A549 (cell line): ENCODE measurements at regions not wholly inside any gene's neighbourhood (a gene's known extent, or its start where the extent isn't known, plus 50 kb on each side); places are given as distances from the start of the nearest gene placed in this dataset.
"Not testable (repeated sequence)": the region's sequence is repeated elsewhere in the genome, so short reads cannot be mapped to it uniquely, and the experiment has no call there.

Source experiments
- ATAC-seq, 2 experiments: fragments of 200-7000 bp in 1 of 2; fragments of >200 bp in 1 of 2; cut with Nextera tagmentation in 1 of 2; cut with Tn5 transposase in 1 of 2; 3 replicates each; pipeline versions ENCODE4 v1.8.0 to v1.9.1; 2018 to 2020; ENCODE audit warnings: mild to moderate bottlenecking in 1 of 2, moderate library complexity in 1 of 2
- CTCF ChIA-PET: fragments of 300-600 bp; sonication (Branson Sonifier 250); formaldehyde crosslinking; extraction: SDS; loops from one replicate; lab custom pipeline; 2021; ENCODE audit warnings: antibody characterized with exemption, inconsistent platforms; lab: Yijun Ruan, JAX
- POLR2A ChIA-PET: fragments of 350-600 bp; formaldehyde crosslinking; extraction: SDS; loops from one replicate; lab custom pipeline; 2021; ENCODE audit warnings: antibody characterized with exemption, inconsistent platforms; lab: Yijun Ruan, JAX
- DNase-seq, 2 experiments: peaks; one replicate each; pipeline versions ENCODE4 v3.0.0 to v3.0.0-alpha.2; 2011 to 2016; ENCODE audit warnings: low read depth in 1 of 2, low spot score in 1 of 2
- FAIRE-seq: peaks from 2 replicates; lab custom pipeline; 2011; peaks lifted over from hg19 to GRCh38; lab: Jason Lieb, UNC
- H3K27ac ChIP-seq, 2 experiments: fragments of >200 bp; sonication (Bioruptor Twin); formaldehyde crosslinking; 3 replicates each; pipeline ENCODE4 v1.5.1; 2016 to 2017
- H3K4me1 ChIP-seq: fragments of >200 bp; sonication (Bioruptor Twin); formaldehyde crosslinking; 3 replicates; pipeline ENCODE4 v1.6.1; 2016
- H3K4me2 ChIP-seq: fragments of >200 bp; sonication (Bioruptor Twin); formaldehyde crosslinking; 3 replicates; pipeline ENCODE4 v1.6.1; 2016
- H3K4me3 ChIP-seq: fragments of >200 bp; sonication (Bioruptor Twin); formaldehyde crosslinking; 3 replicates; pipeline ENCODE4 v1.5.1; 2016
- H3K9me3 ChIP-seq: fragments of >200 bp; sonication (Bioruptor Twin); formaldehyde crosslinking; 3 replicates; pipeline ENCODE4 v1.6.1; 2016
- CEBPB ChIP-seq, 2 experiments: fragments of >200 bp in 1 of 2; sonication (Bioruptor Twin) in 1 of 2; formaldehyde crosslinking in 1 of 2; IDR thresholded peaks; 2 replicates each; pipeline ENCODE4 v1.6.1; 2012 to 2016
- EHF ChIP-seq: fragments of 250-450 bp; sonication (Bioruptor Pico); IDR thresholded peaks from 2 replicates; pipeline ENCODE4 v1.5.0; 2020; ENCODE audit warnings: mild to moderate bottlenecking
- ELK1 ChIP-seq: fragments of 150-350 bp; IDR thresholded peaks from 2 replicates; pipeline ENCODE4 v1.6.1; 2014; ENCODE audit warnings: low read depth, mild to moderate bottlenecking, low read length
- FOSB ChIP-seq: fragments of 250-450 bp; sonication (Bioruptor Pico); IDR thresholded peaks from 2 replicates; pipeline ENCODE4 v1.5.0; 2020; ENCODE audit warnings: mild to moderate bottlenecking, moderate library complexity
- FOSL2 ChIP-seq, 2 experiments: fragments of 450-650 bp in 1 of 2; fragments of >200 bp in 1 of 2; sonication (Bioruptor Twin) in 1 of 2; formaldehyde crosslinking; IDR thresholded peaks; 2 replicates each; pipeline versions ENCODE4 v1.5.0 to v1.6.1; 2016 to 2020; ENCODE audit warnings: mild to moderate bottlenecking in 1 of 2, moderate library complexity in 1 of 2
- FOXS1 ChIP-seq: fragments of 250-450 bp; sonication (Bioruptor Pico); IDR thresholded peaks from 2 replicates; pipeline ENCODE4 v1.5.0; 2020; ENCODE audit warnings: mild to moderate bottlenecking, moderate library complexity
- HES2 ChIP-seq: fragments of >200 bp; sonication (Bioruptor Twin); formaldehyde crosslinking; IDR thresholded peaks from 2 replicates; pipeline ENCODE4 v1.6.1; 2016
- HMGXB4 ChIP-seq: fragments of 250-450 bp; sonication (Bioruptor Pico); IDR thresholded peaks from 2 replicates; pipeline ENCODE4 v1.5.0; 2021; ENCODE audit warnings: mild to moderate bottlenecking, moderate library complexity, borderline replicate concordance
- HOXA7 ChIP-seq: fragments of 250-450 bp; sonication (Bioruptor Pico); IDR thresholded peaks from 2 replicates; pipeline ENCODE4 v1.5.0; 2020; ENCODE audit warnings: mild to moderate bottlenecking, moderate library complexity
- HOXB5 ChIP-seq: fragments of 250-450 bp; sonication (Bioruptor Pico); IDR thresholded peaks from 2 replicates; pipeline ENCODE4 v1.5.0; 2020; ENCODE audit warnings: mild to moderate bottlenecking, moderate library complexity
- MAFK ChIP-seq: fragments of 450-650 bp; IDR thresholded peaks from 2 replicates; pipeline ENCODE4 v1.6.1; 2014; ENCODE audit not compliant: partially characterized antibody
- MAX ChIP-seq: IDR thresholded peaks from 2 replicates; pipeline ENCODE4 v1.6.1; 2012
- NFE2L2 ChIP-seq: fragments of 150-350 bp; conservative IDR thresholded peaks from 2 replicates; pipeline ENCODE4 v1.6.1; 2014; ENCODE audit warnings: low read length
- RAD21 ChIP-seq, 2 experiments: fragments of >200 bp in 1 of 2; sonication (Bioruptor Twin) in 1 of 2; formaldehyde crosslinking in 1 of 2; IDR thresholded peaks in 1 of 2; conservative IDR thresholded peaks in 1 of 2; 2 replicates in 1 of 2; 3 replicates in 1 of 2; pipeline ENCODE4 v1.6.1; 2012 to 2018; ENCODE audit warnings: inconsistent platforms in 1 of 2
- TFCP2L1 ChIP-seq: fragments of 250-450 bp; sonication (Bioruptor Pico); IDR thresholded peaks from 2 replicates; pipeline ENCODE4 v1.5.0; 2021; ENCODE audit warnings: mild to moderate bottlenecking
- WGBS: methylation state at CpG from one replicate; pipeline ENCODE4 v1.1.6; 2017; ENCODE audit errors: missing lambda C conversion rate; 5-methylcytosine and 5-hydroxymethylcytosine counted together

GRCh38 chr2:39881948-39882347, 102.9 kb upstream of the THUMPD2 start:
- CTCF ChIA-PET = no interaction called here
- DNase-seq (no peak), FAIRE-seq (no peak), ATAC-seq (no peak)
- H3K27ac ChIP-seq = no peak overlapping the region
- WGBS = 9% methylated on average over 1 of the region's 1 CpG
- H3K4me3 ChIP-seq = no peak overlapping the region
- POLR2A ChIA-PET = no interaction called here
- no peaks in the 10 kb centered on the region for H3K4me1 ChIP-seq
- no peaks in the 10 kb centered on the region for H3K9me3 ChIP-seq
- no peak for TF ChIP-seq EHF
- TF ChIP-seq HOXA7 (CRISPR knock-in tag) = no peak
- no peak overlapping the region for H3K4me2 ChIP-seq

- ATAC-seq (peak; percentile 39 to 80; a peak in 4 of 6 replicates), DNase-seq (peak in 1 of 2 experiments; percentile 29), FAIRE-seq (no peak)
- no peak overlapping the region for H3K4me2 ChIP-seq
- no peak for TF ChIP-seq TFCP2L1 (CRISPR knock-in tag)
- TF ChIP-seq FOSL2 (IDR thresholded peaks at IDR 0.05) = no peak
- TF ChIP-seq FOSL2 (CRISPR knock-in tag; IDR thresholded peaks at IDR 0.05) = peak; percentile 54
- H3K4me3 ChIP-seq = no peak overlapping the region
- no peaks in the 10 kb centered on the region for H3K4me1 ChIP-seq
- no peak overlapping the region for H3K27ac ChIP-seq
- POLR2A ChIA-PET = no interaction called here
- H3K9me3 ChIP-seq = no peaks in the 10 kb centered on the region
- CTCF ChIA-PET = no interaction called here
Observed at GRCh38 chr2:39881494-39881893, 102.4 kb upstream of the THUMPD2 start.

GRCh38 chr2:39879001-39879400, 99.9 kb upstream of the THUMPD2 start:
- H3K4me2 ChIP-seq, H3K9me3 ChIP-seq, H3K4me3 ChIP-seq, DNase-seq, FAIRE-seq, H3K27ac ChIP-seq, POLR2A ChIA-PET, ATAC-seq: not testable (repeated sequence)
- CTCF ChIA-PET = interaction anchor here (0.7 to 0.9 kb wide), 2 partner anchors 31 to 35 kb away, joined by 3 read pairs; no protein-coding TSS in a partner anchor
- peaks cover 14% of the 10 kb centered on the region for H3K4me1 ChIP-seq
- WGBS = 53% methylated on average over 2 of the region's 2 CpGs

- Histone ChIP-seq H3K4me2 (peak overlapping the region; percentile 25; the same call in 2 of the 3 replicates), H3K27ac (peak overlapping the region; percentile 6 to 66; a peak in 4 of 6 replicates), H3K9me3 (no peaks in the 10 kb centered on the region), H3K4me1 (peaks cover 14% of the 10 kb centered on the region), H3K4me3 (no peak overlapping the region)
- ATAC-seq (peak in 1 of 2 experiments; percentile 7; a peak in 3 of 6 replicates), DNase-seq (peak in 1 of 2 experiments; percentile 18), FAIRE-seq (no peak)
- TF ChIP-seq FOSL2 (IDR thresholded peaks at IDR 0.05) (no peak), FOSL2 (CRISPR knock-in tag; IDR thresholded peaks at IDR 0.05) (no peak)
- ChIA-PET CTCF (interaction anchor here (0.6 to 1.0 kb wide), 2 partner anchors 38 to 319 kb away, joined by 3 to 6 read pairs; no protein-coding TSS in a partner anchor), POLR2A (no interaction called here)
- WGBS = 88% methylated on average over 1 of the region's 1 CpG
Observed at GRCh38 chr2:39875914-39876267, 96.8 kb upstream of the THUMPD2 start.

GRCh38 chr2:39875182-39875913, 96.3 kb upstream of the THUMPD2 start:
- TF ChIP-seq HES2 (peak; percentile 50; the same call in 1 of the 2 replicates), RAD21 (conservative IDR thresholded peaks at IDR 0.05 in 1 of 2, IDR thresholded peaks at IDR 0.05 in 1 of 2) (no peak), NFE2L2 (peak; percentile 54; the same call in 1 of the 2 replicates), FOXS1 (CRISPR knock-in tag) (no peak), MAFK (peak; percentile 95), HOXB5 (CRISPR knock-in tag) (no peak; the same call in 1 of the 2 replicates), CEBPB (IDR thresholded peaks at IDR 0.05) (peak; percentile 63 to 84; a peak in 3 of 4 replicates), FOSL2 (IDR thresholded peaks at IDR 0.05) (no peak), FOSL2 (CRISPR knock-in tag; IDR thresholded peaks at IDR 0.05) (peak; percentile 61), FOSB (no peak), HMGXB4 (CRISPR knock-in tag) (no peak), ELK1 (no peak), MAX (0 out of 2 replicates have a peak, but pooled peaks have one; percentile 22)
- FAIRE-seq (peak; percentile 74), ATAC-seq (peak; percentile 96 to 98), DNase-seq (peak; percentile 33 to 86)
- Histone ChIP-seq H3K4me1 (peaks cover 14% of the 10 kb centered on the region), H3K4me3 (no peak overlapping the region), H3K9me3 (no peaks in the 10 kb centered on the region), H3K4me2 (peak overlapping the region; percentile 25), H3K27ac (peak overlapping the region; percentile 9 to 66; a peak in 4 of 6 replicates)
- CTCF ChIA-PET = interaction anchor here (0.6 to 1.0 kb wide), 3 partner anchors 38 to 319 kb away, joined by 3 to 6 read pairs (median 3); no protein-coding TSS in a partner anchor
- 50% methylated on average over 5 of the region's 5 CpGs for WGBS
- POLR2A ChIA-PET = no interaction called here
